GM18520 (cell line): ENCODE measurements at regions not wholly inside any gene's neighbourhood (a gene's known extent, or its start where the extent isn't known, plus 50 kb on each side); places are given as distances from the start of the nearest gene placed in this dataset.
"Not testable (repeated sequence)": the region's sequence is repeated elsewhere in the genome, so short reads cannot be mapped to it uniquely, and the experiment has no call there.

Experiments
- ATAC-seq: cut with Tn5 transposase; IDR thresholded peaks from one replicate; pipeline ENCODE4 v1.9.1; 2021; ENCODE audit not compliant: unreplicated experiment

DNA sequence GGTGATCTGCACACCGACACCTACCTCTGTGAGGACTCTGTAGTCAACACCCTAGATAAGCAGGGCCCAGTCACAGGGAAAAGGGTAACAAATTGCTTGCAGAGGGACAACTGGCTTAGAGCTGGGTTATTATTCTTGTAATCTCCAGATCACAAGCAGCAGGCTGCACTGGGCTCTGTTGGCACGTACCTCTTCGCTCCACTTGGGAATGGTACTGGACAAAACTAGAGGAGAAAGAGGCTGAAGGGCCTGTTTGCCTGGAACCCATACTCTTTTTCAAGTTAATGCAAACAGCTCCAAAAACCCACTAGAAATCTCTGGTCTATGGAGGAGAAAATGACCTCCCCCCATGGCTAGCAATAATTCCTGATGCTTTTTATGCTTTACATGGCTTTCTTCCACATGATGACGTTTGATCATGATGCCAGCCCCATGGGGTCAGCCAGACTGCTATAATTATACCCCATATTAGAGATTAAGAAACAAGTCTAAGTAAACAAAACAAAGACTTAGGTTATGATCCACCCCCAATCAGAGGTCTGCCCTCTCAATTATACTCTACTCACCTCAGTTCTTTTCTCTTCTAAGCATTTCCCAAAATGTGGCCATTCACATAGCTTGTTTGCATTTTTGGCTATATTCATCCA is 190.0 kb downstream of the UNC5CL start:
- ATAC-seq, result no peak

DNA sequence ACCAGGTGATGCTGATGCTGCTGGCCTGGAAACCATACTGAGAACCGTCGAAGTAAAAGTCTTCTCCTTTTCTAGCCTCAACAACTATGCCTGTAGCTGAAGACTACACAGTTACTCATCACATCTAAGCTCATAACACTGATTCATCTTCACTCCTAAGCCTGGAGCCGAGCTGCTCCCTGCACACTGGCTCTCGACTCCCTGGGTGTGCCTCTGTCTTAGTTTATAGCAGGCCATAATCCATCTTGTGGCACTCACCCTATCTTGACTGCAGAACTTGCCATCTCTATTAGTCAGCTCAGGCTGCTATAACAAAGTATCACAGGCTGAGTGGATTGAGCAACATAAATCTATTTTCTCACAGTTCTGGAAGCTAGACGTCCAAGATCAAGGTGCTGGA is 191.0 kb downstream of the UNC5CL start:
- no peak for ATAC-seq

GRCh38 chr6:40845553-40845952 is 193.5 kb downstream of the UNC5CL start:
- no peak for ATAC-seq

- no peak for ATAC-seq
Observed at GRCh38 chr6:40844246-40844645, 194.8 kb downstream of the UNC5CL start.

DNA sequence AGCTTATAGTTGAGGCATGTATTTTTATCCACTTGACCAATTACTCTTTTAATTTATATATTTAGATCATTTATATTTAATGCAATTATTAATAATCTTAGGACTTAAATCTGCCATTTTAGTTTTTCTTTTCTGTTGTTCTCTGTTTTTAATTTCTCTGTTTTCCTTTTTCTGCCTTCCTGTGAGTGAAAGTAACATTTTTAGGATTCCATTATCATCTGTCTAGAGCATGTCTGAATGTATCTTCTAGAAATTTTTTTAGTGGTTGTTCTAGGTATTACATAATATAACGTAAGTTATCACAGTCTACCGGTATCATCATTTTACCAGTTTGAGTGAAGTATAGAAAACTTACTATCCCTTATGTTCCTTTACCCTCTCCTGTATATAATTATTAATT is 197.3 kb downstream of the UNC5CL start:
- no peak for ATAC-seq

- ATAC-seq, result no peak
Observed at GRCh38 chr6:40832691-40833090, 206.3 kb downstream of the UNC5CL start.

DNA sequence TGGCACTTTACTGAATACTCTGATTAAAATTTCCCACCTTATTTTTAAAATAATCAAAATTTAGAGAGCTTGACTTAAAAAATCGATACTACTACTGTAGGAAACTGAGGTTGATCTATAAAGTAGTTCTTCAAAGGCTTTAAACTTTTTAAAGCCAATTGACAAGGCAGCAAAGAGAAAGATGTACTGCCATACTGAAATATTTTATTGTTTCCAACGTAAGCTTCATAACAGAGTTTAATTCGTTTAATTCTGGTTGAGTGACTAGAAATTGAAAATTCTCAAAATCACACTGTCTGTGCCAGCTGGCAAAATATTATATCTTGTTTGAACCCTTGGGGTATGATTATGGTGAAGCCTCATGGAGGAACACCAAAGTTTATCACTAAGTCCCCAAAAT is 207.6 kb downstream of the UNC5CL start:
- no peak for ATAC-seq

- ATAC-seq, result no peak
Observed at GRCh38 chr6:40825102-40825501, 213.9 kb downstream of the UNC5CL start.

DNA sequence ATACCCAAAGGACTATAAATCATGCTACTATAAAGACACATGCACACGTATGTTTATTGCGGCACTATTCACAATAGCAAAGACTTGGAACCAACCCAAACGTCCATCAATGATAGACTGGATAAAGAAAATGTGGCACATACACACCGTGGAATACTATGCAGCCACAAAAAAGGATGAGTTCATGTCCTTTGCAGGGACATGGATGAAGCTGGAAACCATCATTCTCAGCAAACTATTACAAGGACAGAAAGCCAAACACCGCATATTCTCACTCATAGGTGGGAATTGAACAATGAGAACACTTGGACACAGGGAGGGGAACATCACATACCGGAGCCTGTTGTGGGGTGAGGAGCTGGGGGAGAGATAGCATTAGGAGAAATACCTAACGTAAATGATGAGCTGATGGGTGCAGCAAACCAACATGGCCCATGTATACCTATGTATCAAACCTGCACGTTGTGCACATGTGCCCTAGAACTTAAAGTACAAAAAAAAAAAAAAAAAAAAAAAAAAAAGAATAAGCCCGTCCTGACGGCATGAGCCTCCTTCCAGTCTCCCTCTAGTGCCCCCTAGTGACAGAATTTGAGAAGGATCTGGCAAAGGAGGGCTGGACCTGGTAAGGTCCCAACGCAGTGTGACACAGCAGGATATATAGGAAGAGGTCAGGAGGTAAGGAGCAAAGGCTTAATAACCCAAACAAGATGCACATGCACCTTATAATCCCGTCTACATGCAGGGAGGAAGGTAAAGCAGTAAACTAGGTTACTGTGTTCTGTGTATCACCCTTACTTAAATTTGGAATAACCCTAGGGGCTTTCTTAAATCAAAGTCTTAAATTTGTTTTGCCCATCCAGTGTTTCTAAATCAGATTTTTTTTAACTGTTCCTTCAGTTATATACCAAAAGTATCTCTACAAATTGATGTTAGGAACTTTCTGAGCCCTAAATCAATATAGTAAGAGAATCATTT is 214.8 kb downstream of the UNC5CL start:
- ATAC-seq, result not testable (repeated sequence)

DNA sequence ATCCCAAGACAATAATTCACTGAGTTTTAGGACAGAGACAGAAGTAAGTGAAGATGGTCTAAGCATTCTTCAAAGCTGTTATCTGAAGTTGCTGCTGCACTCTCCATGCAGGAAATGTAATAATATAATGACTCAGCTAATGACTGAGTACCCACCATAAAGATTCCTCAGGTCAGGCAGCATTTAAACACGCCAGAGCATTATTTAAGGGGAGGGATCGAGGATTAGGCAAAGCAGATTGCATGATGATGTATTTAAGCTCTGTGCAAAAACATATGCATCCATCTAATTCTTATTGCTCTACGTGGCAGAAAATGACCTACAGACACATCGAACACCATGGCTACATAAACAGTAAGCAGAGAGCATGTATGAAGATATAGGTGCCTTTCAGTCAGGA is 216.4 kb downstream of the UNC5CL start:
- ATAC-seq, result no peak

DNA sequence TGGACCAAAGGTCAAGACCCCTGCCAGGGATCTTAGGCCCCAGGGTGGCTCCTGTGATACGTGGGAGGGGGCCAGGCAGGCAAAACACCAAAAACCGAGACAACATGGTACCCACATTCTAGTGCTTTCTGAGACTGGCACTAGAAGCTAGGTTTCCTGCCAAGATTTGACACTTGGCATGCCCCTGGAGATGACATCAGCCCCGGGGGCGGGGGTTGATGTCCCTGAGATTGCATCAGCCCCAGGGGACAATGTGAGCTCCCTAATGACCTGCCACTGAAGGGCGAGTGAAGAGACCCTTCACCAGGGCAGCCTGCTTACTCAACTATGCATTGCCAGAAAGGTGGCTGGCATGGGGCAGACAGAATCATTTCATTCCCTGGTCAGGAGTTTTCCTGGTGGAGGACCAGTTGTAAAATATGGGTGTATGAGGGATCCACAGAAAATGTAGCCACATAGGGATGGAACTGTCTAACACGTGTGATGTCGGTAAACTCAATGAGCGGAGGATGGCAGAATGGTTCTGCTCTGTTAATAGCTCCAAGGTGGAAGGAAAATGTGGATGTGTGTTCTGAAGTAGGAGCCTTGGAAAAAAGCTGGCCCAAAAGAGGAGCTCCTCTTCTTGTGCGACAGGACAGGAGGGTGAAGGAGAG is 219.7 kb downstream of the UNC5CL start:
- ATAC-seq, result no peak

DNA sequence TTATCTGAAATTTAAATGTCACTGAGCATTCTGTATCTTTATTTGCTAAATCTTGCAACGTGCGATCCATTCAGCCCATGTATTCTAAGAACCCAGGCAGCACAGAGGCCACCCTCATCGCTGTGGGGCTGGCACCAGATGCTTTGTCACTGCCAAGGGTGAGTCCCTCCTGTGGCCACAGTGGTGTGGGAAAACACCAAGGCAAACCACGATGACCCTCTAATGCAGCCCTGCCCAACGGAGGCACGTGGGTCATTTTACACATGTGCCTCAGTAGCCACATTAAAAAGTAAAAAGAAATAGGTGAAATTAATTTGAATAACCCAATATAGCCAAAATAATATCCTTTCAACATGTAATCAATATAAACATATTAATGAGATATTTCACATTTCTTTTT is 221.7 kb downstream of the UNC5CL start:
- no peak for ATAC-seq

DNA sequence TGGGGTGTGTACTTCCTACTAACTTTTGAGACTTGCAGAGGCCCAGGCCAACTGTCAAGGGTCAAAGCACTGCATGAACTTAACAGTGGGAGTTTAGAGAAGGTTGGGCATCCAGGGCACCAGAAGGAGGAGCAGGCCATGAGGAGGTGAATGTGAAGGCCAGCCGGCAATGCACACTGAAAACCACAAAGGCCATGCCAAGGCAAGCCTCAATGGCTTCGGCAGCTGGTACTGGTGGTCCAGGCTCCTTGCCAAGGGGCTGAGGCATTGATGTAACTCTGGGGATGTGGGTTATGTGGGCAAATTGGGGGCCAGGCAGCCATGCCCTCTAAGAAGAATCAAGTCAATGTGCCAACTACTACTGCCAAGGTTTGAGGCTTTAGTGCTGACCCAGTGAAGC is 222.4 kb downstream of the UNC5CL start:
- no peak for ATAC-seq

DNA sequence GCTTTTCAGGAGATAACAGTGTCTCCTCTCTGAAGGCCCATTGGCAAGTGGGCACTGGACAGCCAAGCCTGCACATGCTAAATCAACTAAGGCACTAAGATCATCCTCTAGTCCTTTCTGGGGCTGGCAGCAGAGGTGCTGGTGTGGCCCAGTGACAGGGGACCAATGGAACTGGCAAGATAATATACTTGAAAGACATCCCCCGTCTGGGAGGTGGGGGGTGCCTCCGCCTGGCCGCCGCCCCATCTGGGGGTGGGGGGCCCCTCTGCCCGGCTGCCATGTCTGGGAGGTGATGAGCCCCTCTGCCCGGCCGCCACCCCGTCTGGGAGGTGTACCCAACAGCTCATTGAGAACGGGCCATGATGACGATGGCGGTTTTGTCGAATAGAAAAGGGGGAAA is 223.3 kb downstream of the UNC5CL start:
- no peak for ATAC-seq

- no peak for ATAC-seq
Observed at GRCh38 chr6:40810171-40810570, 223.0 kb upstream of the LRFN2 start.

- ATAC-seq, result no peak
Observed at GRCh38 chr6:40809627-40810026, 222.5 kb upstream of the LRFN2 start.

GRCh38 chr6:40807484-40807883 is 220.3 kb upstream of the LRFN2 start:
- no peak for ATAC-seq

DNA sequence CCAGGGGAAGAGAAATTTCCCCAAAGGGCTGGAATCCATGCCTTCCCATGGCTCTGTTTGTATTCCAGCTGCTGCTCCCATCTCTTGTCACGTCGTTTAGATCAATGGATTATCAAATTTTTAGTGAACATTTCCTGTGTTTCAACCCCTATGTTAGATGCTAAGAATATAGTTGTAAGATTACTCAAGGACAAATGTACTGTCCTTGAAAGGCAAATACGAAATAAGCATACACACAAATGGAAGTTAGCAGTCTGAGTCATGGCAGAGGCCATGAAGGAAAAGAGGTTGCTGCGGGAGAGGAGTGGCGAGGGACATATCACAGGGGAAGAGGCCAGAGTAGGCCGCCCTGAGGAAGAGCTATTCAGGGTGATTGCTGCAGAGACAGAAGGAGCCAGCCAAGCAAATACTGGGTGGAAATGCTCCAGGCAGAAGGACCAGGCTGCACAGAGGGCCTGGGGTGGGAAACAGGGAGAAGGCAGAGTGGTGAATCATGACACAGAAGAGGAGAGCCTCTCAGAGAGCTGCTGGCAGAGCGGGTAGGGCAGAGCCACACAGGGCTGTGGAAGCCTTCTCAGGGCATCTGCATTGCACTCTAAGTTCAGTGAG is 219.2 kb upstream of the LRFN2 start:
- no peak for ATAC-seq

DNA sequence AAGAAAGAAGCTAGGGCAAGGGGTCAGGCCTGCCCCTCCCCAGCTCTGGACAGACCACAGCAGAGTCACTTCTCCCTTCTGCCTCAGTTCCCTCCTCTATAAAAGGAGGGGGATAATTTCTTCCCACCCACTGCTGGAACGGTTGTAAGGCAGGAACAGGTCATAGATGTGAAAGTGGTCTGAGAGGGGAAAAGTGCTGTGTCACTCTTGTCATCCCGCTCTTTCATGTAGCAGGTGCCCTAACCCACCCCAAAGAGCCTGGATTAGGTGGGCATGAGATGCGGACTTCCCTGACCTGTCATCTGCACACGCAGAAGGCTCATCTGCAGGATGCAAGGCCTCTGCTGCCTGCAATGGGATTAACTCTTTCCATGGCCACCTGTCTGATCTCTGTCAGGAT is 218.2 kb upstream of the LRFN2 start:
- ATAC-seq, result no peak

- ATAC-seq, result no peak
Observed at GRCh38 chr6:40804905-40805304, 217.7 kb upstream of the LRFN2 start.

- no peak for ATAC-seq
Observed at GRCh38 chr6:40803897-40804702, 216.9 kb upstream of the LRFN2 start.
